ENCODE measurements at regions not wholly inside any gene's neighbourhood (a gene's known extent, or its start where the extent isn't known, plus 50 kb on each side); places are given as distances from the start of the nearest gene placed in this dataset.
A peak's percentile ranks its signal among the peaks of the same experiment; 100 is the strongest.

- Histone ChIP-seq H3K36me3 (no peaks in the 10 kb centered on the region), H3K27me3 (peaks cover 0 to 3% (median 0%) of the 10 kb centered on the region in 3 donors), H3K27ac (no peak overlapping the region), H3K4me3 (no peak overlapping the region), H3K9me3 (no peaks in the 10 kb centered on the region), H3K4me1 (no peaks in the 10 kb centered on the region)
- intact Hi-C loops (cut with DNase I; ENCODE audit: low total_unique reads) = no loop called here
- ATAC-seq (no peak), DNase-seq (no peak)
- no peak for TF ChIP-seq CTCF (IDR thresholded peaks at IDR 0.05 in 4 of 5, conservative IDR thresholded peaks at IDR 0.05 in 1 of 5)
- TF ChIP-seq POLR2A (IDR thresholded peaks at IDR 0.05) = no peak
- in situ Hi-C loops (cut with MboI; ENCODE audit: low sequenced_read_pairs in 4 of 4) = no loop called here
These were observed 248.7 kb upstream of the MAP3K1 start for GRCh38 chr5:56566374-56567249.

GRCh38 chr5:56565644-56566043, 249.7 kb upstream of the MAP3K1 start:
- H3K36me3 ChIP-seq = no peaks in the 10 kb centered on the region
- peak in 1 of 2 donors; percentile 14 for DNase-seq
- no peak for TF ChIP-seq CTCF (IDR thresholded peaks at IDR 0.05 in 4 of 5, conservative IDR thresholded peaks at IDR 0.05 in 1 of 5)
- TF ChIP-seq POLR2A (IDR thresholded peaks at IDR 0.05) = no peak
- ATAC-seq = peak in 1 of 2 donors; percentile 27
- no peak overlapping the region for H3K27ac ChIP-seq
- no peak overlapping the region for H3K4me3 ChIP-seq
- intact Hi-C loops (cut with DNase I; ENCODE audit: low total_unique reads) (no loop called here), in situ Hi-C loops (cut with MboI; ENCODE audit: low sequenced_read_pairs in 4 of 4) (no loop called here)
- H3K4me1 ChIP-seq = no peaks in the 10 kb centered on the region
- H3K27me3 ChIP-seq = peaks cover 0 to 3% (median 0%) of the 10 kb centered on the region in 3 donors
- H3K9me3 ChIP-seq = no peaks in the 10 kb centered on the region

- Histone ChIP-seq H3K36me3 (no peaks in the 10 kb centered on the region), H3K9me3 (no peaks in the 10 kb centered on the region), H3K4me3 (no peak overlapping the region), H3K27ac (no peak overlapping the region), H3K4me1 (no peaks in the 10 kb centered on the region), H3K27me3 (peaks cover 0 to 3% (median 0%) of the 10 kb centered on the region in 3 donors)
- DNase-seq (no peak), ATAC-seq (no peak)
- in situ Hi-C loops (cut with MboI; ENCODE audit: low sequenced_read_pairs in 4 of 4) (no loop called here), intact Hi-C loops (cut with DNase I; ENCODE audit: low total_unique reads) (no loop called here)
- TF ChIP-seq CTCF (IDR thresholded peaks at IDR 0.05 in 4 of 5, conservative IDR thresholded peaks at IDR 0.05 in 1 of 5) (no peak), POLR2A (IDR thresholded peaks at IDR 0.05) (no peak)
These were observed 250.1 kb upstream of the MAP3K1 start for GRCh38 chr5:56565283-56565615.

GRCh38 chr5:56564541-56565282, 250.6 kb upstream of the MAP3K1 start:
- no peaks in the 10 kb centered on the region for H3K9me3 ChIP-seq
- peak in 1 of 2 donors; percentile 56 for ATAC-seq
- H3K4me1 ChIP-seq = no peaks in the 10 kb centered on the region
- TF ChIP-seq CTCF (IDR thresholded peaks at IDR 0.05 in 4 of 5, conservative IDR thresholded peaks at IDR 0.05 in 1 of 5) (no peak), POLR2A (IDR thresholded peaks at IDR 0.05) (no peak)
- H3K36me3 ChIP-seq = no peaks in the 10 kb centered on the region
- H3K27ac ChIP-seq = no peak overlapping the region
- H3K27me3 ChIP-seq = peaks cover 0 to 3% (median 0%) of the 10 kb centered on the region in 3 donors
- no peak overlapping the region for H3K4me3 ChIP-seq
- in situ Hi-C loops (cut with MboI; ENCODE audit: low sequenced_read_pairs in 4 of 4) = no loop called here
- intact Hi-C loops (cut with DNase I; ENCODE audit: low total_unique reads) = no loop called here
- no peak for DNase-seq

Measured in gastrocnemius medialis (tissue), 4 donors.